K562 (cell line): ENCODE measurements at regions not wholly inside any gene's neighbourhood (a gene's known extent, or its start where the extent isn't known, plus 50 kb on each side); places are given as distances from the start of the nearest gene placed in this dataset.

Experiments
- CEBPB ChIP-seq: fragments of 450-650 bp; IDR thresholded peaks from 2 replicates; pipeline ENCODE4 v1.6.1; 2016; ENCODE audit warnings: missing genetic modification characterization, missing compliant biosample characterization
- KLF10 ChIP-seq: fragments of 250-450 bp; sonication (Bioruptor Pico); IDR thresholded peaks from 2 replicates; pipeline ENCODE4 v1.6.1; 2021; ENCODE audit warnings: matching md5 sums
- MGA ChIP-seq: fragments of 450-650 bp; IDR thresholded peaks from 2 replicates; pipeline ENCODE4 v1.6.1; 2016; ENCODE audit warnings: mild to moderate bottlenecking, moderate library complexity
- NR3C1 ChIP-seq: sonication (generic); formaldehyde crosslinking; IDR thresholded peaks from 2 replicates; pipeline ENCODE4 v1.8.1; 2022; ENCODE audit warnings: missing genetic modification reagents
- OTX1 ChIP-seq: fragments of 450-650 bp; formaldehyde crosslinking; IDR thresholded peaks from 2 replicates; pipeline ENCODE4 v1.4.0; 2022; ENCODE audit warnings: mild to moderate bottlenecking
- PTTG1 ChIP-seq: fragments of 450-650 bp; IDR thresholded peaks from 2 replicates; pipeline ENCODE4 v1.6.1; 2016; ENCODE audit warnings: low read depth, mild to moderate bottlenecking, missing genetic modification characterization, missing compliant biosample characterization
- RBM17 ChIP-seq: fragments of 200-400 bp; formaldehyde crosslinking; IDR thresholded peaks from 2 replicates; pipeline ENCODE4 v1.6.1; 2017; ENCODE audit warnings: low read depth, mild to moderate bottlenecking, low read length, borderline replicate concordance
- XRCC4 ChIP-seq: IDR thresholded peaks from one replicate; pipeline ENCODE4 v1.6.1; 2011; ENCODE audit not compliant: insufficient read depth, insufficient read length; ENCODE audit errors: extremely low read depth
- ZBTB8A ChIP-seq: fragments of 450-650 bp; IDR thresholded peaks from 2 replicates; pipeline ENCODE4 v1.6.1; 2018; ENCODE audit warnings: mild to moderate bottlenecking, moderate library complexity; ENCODE audit not compliant: partially characterized antibody
- ZNF324 ChIP-seq: fragments of 250-450 bp; sonication (Bioruptor Pico); IDR thresholded peaks from 2 replicates; pipeline ENCODE4 v1.4.0; 2020; ENCODE audit warnings: mild to moderate bottlenecking

- TF ChIP-seq RBM17 (no peak), PTTG1 (tag) (no peak), CEBPB (tag) (0 out of 2 replicates have a peak, but pooled peaks have one; percentile 22), ZNF324 (no peak), ZBTB8A (no peak), MGA (no peak), NR3C1 (CRISPR knock-in tag) (no peak), OTX1 (CRISPR knock-in tag) (no peak), XRCC4 (no peak), KLF10 (CRISPR knock-in tag) (no peak)
Observed at GRCh38 chr13:72643311-72643989, 84.0 kb downstream of the MZT1 start (continued).
